Subcutaneous abdominal adipose tissue (tissue), 5 donors: ENCODE measurements at regions not wholly inside any gene's neighbourhood (a gene's known extent, or its start where the extent isn't known, plus 50 kb on each side); places are given as distances from the start of the nearest gene placed in this dataset.
"Not testable (repeated sequence)": the region's sequence is repeated elsewhere in the genome, so short reads cannot be mapped to it uniquely, and the experiment has no call there.

ENCODE experiments used
- H3K27ac ChIP-seq: one replicate; pipeline ENCODE4 v1.7.0; 2013; ENCODE audit warnings: low read depth, mild to moderate bottlenecking, inconsistent platforms, low read length, moderate library complexity
- H3K27me3 ChIP-seq, 5 donors: one replicate each; pipeline ENCODE4 v1.7.0; 2013; ENCODE audit warnings: low read length in 5 of 5, inconsistent platforms in 1 of 5; ENCODE audit not compliant: control insufficient read depth in 5 of 5, insufficient read depth in 4 of 5
- H3K36me3 ChIP-seq, 5 donors: one replicate each; pipeline ENCODE4 v1.7.0; 2013; ENCODE audit warnings: low read length in 5 of 5; ENCODE audit not compliant: control insufficient read depth in 5 of 5, insufficient read depth in 5 of 5
- H3K4me1 ChIP-seq, 5 donors: one replicate each; pipeline ENCODE4 v1.7.0; 2013; ENCODE audit warnings: low read length in 5 of 5, mild to moderate bottlenecking in 3 of 5, moderate library complexity in 1 of 5; ENCODE audit not compliant: control insufficient read depth in 5 of 5, insufficient read depth in 5 of 5
- H3K4me3 ChIP-seq, 5 donors: one replicate each; pipeline ENCODE4 v1.7.0; 2013; ENCODE audit warnings: low read length in 5 of 5, low read depth in 1 of 5
- H3K9ac ChIP-seq, 5 donors: one replicate each; pipeline ENCODE4 v1.7.0; 2013; ENCODE audit warnings: low read length in 5 of 5, mild to moderate bottlenecking in 4 of 5, moderate library complexity in 3 of 5
- H3K9me3 ChIP-seq, 5 donors: one replicate each; pipeline ENCODE4 v1.7.0; 2013; ENCODE audit warnings: low read length in 5 of 5; ENCODE audit not compliant: control insufficient read depth in 5 of 5
- donor health status: healthy.
- donor health status: healthy.
- donor health status: healthy.
- donor health status: healthy.
- donor health status: healthy.

- Histone ChIP-seq H3K9ac (no peak overlapping the region), H3K27ac (no peak overlapping the region), H3K4me3 (no peak overlapping the region), H3K9me3 (peaks cover 0 to under 1% (median 0%) of the 10 kb centered on the region in 5 donors), H3K36me3 (no peaks in the 10 kb centered on the region), H3K27me3 (no peaks in the 10 kb centered on the region), H3K4me1 (no peaks in the 10 kb centered on the region)
Measured at GRCh38 chr3:96294143-96294542, 520.3 kb upstream of the EPHA6 start.

GRCh38 chr3:96300743-96301142, 513.7 kb upstream of the EPHA6 start:
- Histone ChIP-seq H3K9ac (no peak overlapping the region), H3K36me3 (no peaks in the 10 kb centered on the region), H3K27me3 (no peaks in the 10 kb centered on the region), H3K9me3 (no peaks in the 10 kb centered on the region), H3K4me1 (no peaks in the 10 kb centered on the region), H3K4me3 (no peak overlapping the region), H3K27ac (no peak overlapping the region)

- Histone ChIP-seq H3K36me3 (no peaks in the 10 kb centered on the region), H3K9ac (no peak overlapping the region), H3K9me3 (no peaks in the 10 kb centered on the region), H3K27me3 (no peaks in the 10 kb centered on the region), H3K27ac (no peak overlapping the region), H3K4me3 (no peak overlapping the region), H3K4me1 (no peaks in the 10 kb centered on the region)
Measured at GRCh38 chr3:96319166-96319565, 495.2 kb upstream of the EPHA6 start.

DNA sequence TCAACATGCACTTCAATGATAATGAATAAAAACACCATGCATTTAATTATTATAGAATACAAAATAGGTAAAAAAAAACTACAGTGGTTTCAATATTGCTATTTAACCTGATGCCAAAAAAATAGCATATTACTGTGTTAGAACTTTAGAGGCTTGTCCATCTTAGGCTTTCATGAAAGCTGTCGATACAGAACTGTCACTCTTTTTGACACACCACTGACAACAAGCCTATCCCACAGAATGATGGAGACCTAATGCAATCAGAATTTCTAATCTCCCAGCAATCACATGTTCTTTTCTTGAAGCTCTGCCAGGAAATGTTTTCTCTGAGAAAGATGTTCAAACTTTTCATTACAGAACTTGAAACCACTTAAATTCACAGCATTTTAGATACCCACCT, 490.3 kb upstream of the EPHA6 start:
- no peaks in the 10 kb centered on the region for H3K9me3 ChIP-seq
- no peaks in the 10 kb centered on the region for H3K4me1 ChIP-seq
- no peaks in the 10 kb centered on the region for H3K36me3 ChIP-seq
- no peak overlapping the region for H3K9ac ChIP-seq
- no peaks in the 10 kb centered on the region for H3K27me3 ChIP-seq
- H3K27ac ChIP-seq = no peak overlapping the region
- no peak overlapping the region for H3K4me3 ChIP-seq

GRCh38 chr3:96330795-96331194, 483.6 kb upstream of the EPHA6 start:
- no peak overlapping the region for H3K4me3 ChIP-seq
- H3K36me3 ChIP-seq = no peaks in the 10 kb centered on the region
- no peak overlapping the region for H3K9ac ChIP-seq
- no peaks in the 10 kb centered on the region for H3K27me3 ChIP-seq
- no peak overlapping the region for H3K27ac ChIP-seq
- no peaks in the 10 kb centered on the region for H3K9me3 ChIP-seq
- H3K4me1 ChIP-seq = no peaks in the 10 kb centered on the region

- no peak overlapping the region for H3K4me3 ChIP-seq
- H3K36me3 ChIP-seq = no peaks in the 10 kb centered on the region
- H3K27me3 ChIP-seq = no peaks in the 10 kb centered on the region
- H3K4me1 ChIP-seq = no peaks in the 10 kb centered on the region
- H3K9ac ChIP-seq = no peak overlapping the region
- H3K27ac ChIP-seq = no peak overlapping the region
- no peaks in the 10 kb centered on the region for H3K9me3 ChIP-seq
Measured at GRCh38 chr3:96331341-96331740, 483.1 kb upstream of the EPHA6 start.

DNA sequence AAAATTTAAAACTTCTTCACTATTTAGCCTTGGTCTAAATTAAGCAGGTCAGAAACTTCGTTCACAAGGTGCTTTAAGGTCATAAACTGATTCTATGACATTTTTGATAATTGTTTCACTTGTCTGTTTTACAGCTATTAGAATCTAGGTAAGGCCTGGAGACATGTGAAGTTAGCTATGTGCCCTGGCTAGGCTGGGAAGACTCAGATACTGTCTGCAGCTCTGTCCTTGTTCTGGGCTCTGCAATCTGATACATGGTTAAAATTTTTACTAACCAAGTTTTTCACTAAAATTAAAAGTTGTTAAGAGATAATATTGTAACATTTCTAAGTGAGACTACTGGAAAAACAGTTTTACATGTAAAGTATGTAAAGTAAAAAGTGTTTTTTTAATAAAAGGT, 479.6 kb upstream of the EPHA6 start:
- no peak overlapping the region for H3K27ac ChIP-seq
- H3K9ac ChIP-seq = no peak overlapping the region
- no peak overlapping the region for H3K4me3 ChIP-seq
- H3K9me3 ChIP-seq = peaks cover 0 to 3% (median 0%) of the 10 kb centered on the region in 5 donors
- H3K36me3 ChIP-seq = no peaks in the 10 kb centered on the region
- H3K27me3 ChIP-seq = no peaks in the 10 kb centered on the region
- no peaks in the 10 kb centered on the region for H3K4me1 ChIP-seq

DNA sequence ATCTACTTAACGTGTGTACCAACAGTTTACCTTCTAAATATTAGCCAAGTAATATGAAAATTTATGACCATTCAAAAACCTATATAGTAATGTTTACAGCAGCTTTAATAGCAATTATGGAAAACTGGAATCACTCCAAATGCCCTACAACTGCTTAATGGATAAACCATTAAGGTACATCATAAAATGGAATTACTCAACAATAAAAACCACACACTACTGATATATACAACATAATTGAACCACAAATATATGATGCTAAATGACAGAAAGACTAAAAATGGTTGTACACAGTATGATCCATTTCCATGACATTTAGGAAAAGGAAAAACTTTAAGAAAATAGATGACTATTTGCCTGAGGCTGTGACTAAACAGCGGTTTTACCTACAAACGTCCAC, 467.1 kb upstream of the EPHA6 start:
- H3K4me1 ChIP-seq = no peaks in the 10 kb centered on the region
- no peaks in the 10 kb centered on the region for H3K27me3 ChIP-seq
- no peak overlapping the region for H3K27ac ChIP-seq
- H3K9me3 ChIP-seq = no peaks in the 10 kb centered on the region
- no peak overlapping the region for H3K9ac ChIP-seq
- H3K36me3 ChIP-seq = no peaks in the 10 kb centered on the region
- H3K4me3 ChIP-seq = no peak overlapping the region

- not testable (repeated sequence) for H3K4me3 ChIP-seq, H3K4me1 ChIP-seq, H3K36me3 ChIP-seq, H3K27me3 ChIP-seq, H3K27ac ChIP-seq, H3K9me3 ChIP-seq, H3K9ac ChIP-seq
Measured at GRCh38 chr3:96351598-96351997, 462.8 kb upstream of the EPHA6 start.

GRCh38 chr3:96354106-96354505, 460.3 kb upstream of the EPHA6 start:
- Histone ChIP-seq H3K4me1 (no peaks in the 10 kb centered on the region), H3K27ac (no peak overlapping the region), H3K9ac (no peak overlapping the region), H3K36me3 (no peaks in the 10 kb centered on the region), H3K27me3 (no peaks in the 10 kb centered on the region), H3K9me3 (peaks cover 0 to 3% (median 0%) of the 10 kb centered on the region in 5 donors), H3K4me3 (no peak overlapping the region)

DNA sequence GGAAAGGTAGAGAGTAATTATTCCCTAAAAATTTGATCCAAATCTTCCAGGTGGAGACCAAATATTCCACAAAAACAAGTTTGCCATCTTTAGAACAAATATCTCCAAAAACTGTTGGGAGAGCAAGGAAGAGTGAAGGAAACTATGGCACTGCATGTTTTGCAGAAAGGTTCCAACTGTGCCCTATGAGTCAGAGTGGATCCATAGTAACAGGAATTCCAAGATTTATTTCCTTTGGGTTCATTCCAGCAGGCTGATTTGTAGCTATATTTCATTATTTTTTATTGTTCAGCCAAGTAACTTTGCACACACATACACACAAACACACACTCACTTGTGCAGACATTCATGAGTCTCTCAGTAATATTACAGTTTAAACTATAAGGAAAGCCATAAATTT, 459.7 kb upstream of the EPHA6 start:
- H3K27ac ChIP-seq = no peak overlapping the region
- H3K4me3 ChIP-seq = no peak overlapping the region
- no peaks in the 10 kb centered on the region for H3K36me3 ChIP-seq
- H3K4me1 ChIP-seq = no peaks in the 10 kb centered on the region
- peaks cover 0 to 3% (median 0%) of the 10 kb centered on the region in 5 donors for H3K9me3 ChIP-seq
- H3K27me3 ChIP-seq = no peaks in the 10 kb centered on the region
- H3K9ac ChIP-seq = no peak overlapping the region
